ENCODE measurements at regions not wholly inside any gene's neighbourhood (a gene's known extent, or its start where the extent isn't known, plus 50 kb on each side); places are given as distances from the start of the nearest gene placed in this dataset.
"Not testable (repeated sequence)": the region's sequence is repeated elsewhere in the genome, so short reads cannot be mapped to it uniquely, and the experiment has no call there.

DNA sequence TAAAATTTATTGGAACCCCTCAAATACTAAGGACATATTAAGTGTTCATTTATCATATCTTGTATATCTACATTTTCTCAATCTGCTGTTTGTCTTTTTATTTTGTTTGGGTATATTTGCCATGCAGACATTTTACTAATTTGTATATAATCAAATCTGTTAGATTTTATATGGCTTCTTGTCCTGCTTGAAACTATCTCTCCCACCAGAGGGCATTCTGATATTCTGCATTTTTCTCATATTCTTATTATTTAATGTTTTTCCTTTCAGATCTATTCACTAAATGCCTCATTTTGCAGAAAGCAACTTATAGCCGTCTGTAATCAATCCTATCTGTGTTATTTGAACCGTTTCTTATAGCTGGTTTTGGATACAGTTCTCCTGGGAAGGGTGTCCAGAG, 745.5 kb downstream of the LRRIQ3 start:
- DNase-seq = no peak

DNA sequence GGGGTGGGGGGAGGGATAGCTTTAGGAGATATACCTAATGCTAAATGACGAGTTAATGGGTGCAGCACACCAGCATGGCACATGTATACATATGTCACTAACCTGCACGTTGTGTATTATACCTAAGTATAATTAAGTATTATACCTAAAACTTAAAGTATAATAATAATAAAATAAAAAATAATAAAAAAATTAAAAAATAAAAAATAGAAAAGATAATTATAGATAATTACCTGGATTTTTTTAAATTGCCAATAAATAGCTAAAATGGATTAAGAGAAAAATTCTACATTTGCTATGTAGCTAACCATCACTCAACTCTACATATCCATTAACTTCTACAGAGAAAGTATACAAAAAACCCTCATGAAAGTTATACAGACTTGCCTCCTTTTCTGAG, 747.3 kb downstream of the LRRIQ3 start:
- DNase-seq = not testable (repeated sequence)

DNA sequence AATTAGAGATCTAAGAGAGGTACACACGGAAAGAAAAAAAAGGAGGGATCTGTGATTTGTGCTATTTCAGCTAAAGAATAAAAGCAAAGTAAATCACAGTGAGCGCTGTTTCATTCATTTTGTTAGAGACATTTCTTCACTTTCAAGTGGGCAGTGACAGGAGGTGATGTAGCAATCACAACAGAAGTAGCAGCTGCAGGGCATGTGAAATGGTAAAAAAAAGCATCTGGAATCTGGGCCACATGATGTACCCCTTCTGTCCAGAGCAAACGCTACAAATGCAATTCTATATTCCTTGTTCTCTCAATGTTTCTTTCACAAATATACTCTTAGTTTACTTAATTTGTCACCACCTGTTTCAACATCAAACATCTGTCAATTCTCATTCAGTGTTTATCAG, 786.5 kb downstream of the LRRIQ3 start:
- no peak for DNase-seq

DNA sequence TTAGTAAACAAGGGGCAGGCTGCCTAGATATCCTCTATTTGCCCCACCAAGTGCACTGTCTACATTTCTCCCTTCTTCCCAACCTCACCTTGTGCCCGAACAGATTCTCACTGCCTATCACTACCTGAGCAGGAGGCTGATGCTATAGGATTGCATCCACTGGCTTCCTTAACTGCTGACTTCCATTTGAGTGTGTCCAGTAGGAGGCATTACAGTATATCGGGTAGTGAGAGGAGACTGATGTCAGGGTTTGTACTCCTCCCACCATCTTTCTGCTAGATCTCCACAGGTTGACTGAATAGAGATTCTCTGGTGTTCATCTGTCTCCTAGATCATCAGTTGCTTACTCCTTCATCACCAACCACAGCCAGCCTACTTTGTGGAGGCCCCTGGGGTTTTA, 796.3 kb downstream of the LRRIQ3 start:
- DNase-seq = no peak

DNA sequence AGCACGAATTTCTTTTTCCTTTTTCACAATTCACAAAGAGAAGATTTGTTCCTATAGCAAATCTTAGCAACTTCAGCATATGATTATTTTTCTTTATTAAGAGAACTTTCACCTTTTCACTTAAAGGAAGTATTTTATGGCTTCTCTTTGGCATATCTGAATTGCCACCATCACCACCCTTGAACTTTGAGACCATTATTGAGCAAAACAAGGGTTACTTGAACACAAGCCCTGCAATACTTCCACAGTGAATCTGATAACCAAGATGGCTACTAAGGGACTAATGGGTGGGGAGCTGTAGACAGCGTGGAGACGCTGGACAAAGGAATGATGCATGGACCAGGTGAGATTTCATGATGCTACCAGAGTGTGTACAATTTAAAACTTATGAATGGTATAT, 815.0 kb downstream of the LRRIQ3 start:
- DNase-seq = no peak

DNA sequence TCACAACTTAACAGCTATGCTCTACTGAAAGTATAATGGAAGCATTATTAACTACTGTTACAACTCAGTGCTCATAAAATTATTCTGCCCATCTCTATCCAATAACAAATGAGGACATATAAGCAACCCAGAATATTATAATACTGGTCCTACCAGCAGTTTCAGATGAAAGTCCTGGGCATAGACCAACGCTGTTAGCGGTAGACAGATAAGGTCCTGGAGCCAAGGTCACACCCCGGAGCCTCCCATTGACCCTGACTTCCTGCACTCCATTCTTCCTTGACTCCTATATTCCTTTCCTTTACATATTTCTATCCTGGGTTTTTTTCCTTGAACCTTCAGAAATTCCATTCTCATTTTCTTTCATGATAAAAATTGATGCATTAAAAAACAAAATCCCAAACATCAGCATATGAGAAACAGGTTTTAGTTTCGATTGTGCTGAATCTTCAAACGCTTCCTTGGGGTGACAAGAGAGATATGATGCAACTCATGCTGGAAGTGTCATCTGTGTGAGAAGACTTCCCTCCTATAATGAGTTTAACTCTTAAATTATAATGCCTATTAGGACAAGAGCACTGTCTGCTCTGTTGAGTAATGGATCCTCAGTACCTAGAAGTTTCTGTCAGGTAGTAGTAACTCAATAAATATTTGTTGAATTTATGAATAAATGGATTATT, 831.1 kb downstream of the LRRIQ3 start:
- no peak for DNase-seq

DNA sequence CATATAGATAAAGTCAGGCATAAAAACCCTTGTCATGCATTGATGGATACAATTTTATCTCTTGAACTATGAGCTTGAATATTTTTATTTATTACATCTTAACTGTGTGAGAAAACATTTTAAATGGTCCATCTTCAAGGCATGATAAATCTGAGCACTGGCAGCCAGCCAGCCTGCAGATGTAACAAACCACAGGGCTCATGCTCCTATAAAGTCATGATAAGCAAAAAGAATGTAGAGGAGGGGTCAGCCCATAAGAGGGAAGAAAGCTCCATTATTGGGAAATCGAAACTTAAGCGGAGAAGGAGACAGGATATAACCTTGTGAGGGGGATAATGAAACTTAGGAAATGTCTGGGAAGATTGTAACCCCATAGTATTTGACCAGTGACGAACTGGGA, 839.0 kb downstream of the LRRIQ3 start:
- no peak for DNase-seq

DNA sequence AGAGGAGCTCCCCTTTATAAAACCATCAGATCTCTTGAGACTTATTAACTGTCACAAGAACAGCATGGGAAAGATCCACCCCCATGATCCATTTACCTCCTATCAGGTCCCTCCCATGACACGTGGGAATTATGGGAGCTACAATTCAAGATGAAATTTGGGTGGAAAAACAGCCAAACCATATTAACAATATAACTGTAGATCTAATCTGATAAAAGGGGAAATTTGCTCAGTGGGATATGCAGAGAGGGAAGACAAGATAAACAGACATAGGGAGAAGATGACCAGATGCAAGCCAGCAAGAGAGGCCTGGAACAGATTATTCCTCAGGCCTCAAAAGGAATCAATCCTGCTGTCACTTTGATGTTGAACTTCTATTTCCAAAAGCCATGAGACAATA, 841.5 kb downstream of the LRRIQ3 start:
- no peak for DNase-seq

DNA sequence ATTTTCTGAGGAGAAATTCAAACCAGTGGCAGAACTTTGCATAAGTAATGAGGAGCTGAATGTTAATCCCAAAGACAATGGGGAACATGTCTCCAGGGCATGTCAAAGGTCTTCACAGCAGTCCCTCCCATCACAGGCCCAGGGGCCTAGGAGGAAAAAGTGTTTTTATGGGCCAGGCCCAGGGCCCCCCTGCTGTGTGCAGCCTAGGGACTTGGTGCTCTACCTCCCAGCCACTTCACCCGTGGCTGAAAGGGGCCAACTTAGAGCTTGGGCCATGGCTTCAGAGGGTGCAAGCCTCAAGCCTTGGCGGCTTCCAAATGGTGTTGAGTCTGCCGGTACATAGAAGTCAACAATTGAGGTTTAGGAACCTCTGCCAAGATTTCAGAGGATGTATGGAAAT, 854.0 kb downstream of the LRRIQ3 start:
- no peak for DNase-seq

DNA sequence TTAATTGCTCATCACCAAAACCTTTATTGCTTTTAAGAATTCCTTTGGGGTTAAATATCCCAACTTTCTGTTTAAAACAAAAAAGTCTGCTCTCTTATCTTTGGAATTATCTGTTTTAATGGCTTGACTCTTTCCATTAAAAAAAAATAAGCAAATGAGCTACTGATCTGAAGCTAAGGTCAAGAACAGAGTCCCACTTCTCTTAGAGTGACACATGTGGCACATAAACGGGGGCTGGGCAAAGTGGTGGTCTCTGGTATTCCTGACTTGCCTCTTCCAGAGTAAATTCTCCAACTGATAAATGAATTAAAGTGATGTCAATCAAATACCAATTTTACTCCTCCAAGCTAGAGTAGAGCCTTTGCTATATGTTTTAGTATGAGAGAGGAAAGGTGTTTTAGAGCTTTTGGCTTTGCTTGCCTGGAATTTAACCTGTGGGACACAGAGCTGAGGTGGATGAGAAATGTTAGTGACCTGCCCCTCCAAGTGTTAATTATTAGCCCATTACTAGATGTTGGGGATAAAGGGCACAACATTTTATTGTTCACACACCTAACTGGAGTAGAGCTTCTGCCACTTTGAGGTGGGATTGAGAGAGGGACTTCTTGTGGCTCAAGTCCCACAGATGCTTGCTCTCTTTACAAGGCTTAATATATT, 864.0 kb downstream of the LRRIQ3 start:
- no peak for DNase-seq

DNA sequence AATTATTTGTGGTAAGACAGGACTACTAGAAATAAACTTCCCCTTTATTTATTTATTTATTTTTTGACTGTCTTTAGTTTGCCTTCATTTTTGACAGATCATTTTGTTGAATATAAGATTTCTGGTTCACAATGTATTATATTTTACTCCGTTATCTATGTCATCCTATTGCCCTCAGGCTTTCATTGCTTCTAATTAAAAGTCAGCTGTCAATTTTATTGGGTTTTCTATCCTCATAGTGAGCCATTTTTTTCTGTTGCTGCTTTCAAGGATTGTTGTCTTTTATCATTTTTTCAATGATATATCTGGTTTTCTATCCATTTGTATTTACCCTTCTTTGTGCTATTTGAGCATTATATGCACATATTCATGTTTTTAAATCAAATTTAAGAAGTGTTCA, 866.2 kb downstream of the LRRIQ3 start:
- no peak for DNase-seq

DNA sequence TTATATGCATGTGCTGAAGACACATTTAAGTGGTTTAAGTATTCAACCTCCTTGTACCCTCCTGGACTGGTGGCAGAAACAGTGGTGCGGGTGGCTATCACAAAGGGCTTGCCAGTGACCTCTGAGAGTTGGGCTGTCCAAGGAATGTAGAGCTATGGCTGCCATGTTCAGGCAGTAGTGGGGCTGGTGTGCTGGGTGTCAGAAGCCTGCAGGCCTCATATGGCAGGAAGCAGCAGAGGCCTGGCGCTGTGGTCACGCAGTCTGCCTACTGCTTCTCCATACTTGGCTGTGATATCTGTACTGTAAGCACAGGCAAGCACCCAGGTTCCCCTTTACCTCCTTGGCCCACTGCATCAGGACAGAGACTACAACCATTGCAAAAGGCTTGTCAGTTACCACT, 870.0 kb downstream of the LRRIQ3 start:
- DNase-seq = no peak

DNA sequence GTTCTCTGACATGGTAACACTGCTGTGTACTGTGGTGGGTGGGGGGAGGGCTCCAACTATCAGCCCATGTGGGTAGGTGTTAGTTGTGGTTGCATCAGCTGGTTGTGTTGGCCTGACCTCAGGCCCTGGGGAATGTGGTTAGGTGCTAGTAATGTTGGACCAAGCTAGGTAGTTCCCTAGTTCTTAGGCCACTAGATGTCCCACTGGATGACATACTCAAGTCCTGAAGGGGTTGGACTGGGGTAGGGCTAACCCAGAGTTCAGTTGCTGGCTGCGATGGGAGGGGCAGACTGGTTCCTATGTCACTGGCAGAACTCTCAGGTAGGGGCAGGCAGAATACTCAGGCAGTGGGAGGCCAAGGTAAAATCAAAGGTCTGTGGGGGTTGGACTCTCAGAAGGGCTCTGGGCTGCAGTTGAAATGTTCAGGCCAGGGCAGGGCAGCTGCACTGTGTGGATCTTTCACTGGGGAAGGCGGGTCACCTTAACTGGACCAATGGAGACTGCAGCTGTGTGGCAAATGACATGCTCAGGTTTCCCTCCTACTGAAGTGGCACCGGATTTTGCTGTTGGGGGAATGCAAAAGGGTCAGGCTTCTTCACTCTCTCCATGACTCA, 870.7 kb downstream of the LRRIQ3 start:
- DNase-seq = no peak

DNA sequence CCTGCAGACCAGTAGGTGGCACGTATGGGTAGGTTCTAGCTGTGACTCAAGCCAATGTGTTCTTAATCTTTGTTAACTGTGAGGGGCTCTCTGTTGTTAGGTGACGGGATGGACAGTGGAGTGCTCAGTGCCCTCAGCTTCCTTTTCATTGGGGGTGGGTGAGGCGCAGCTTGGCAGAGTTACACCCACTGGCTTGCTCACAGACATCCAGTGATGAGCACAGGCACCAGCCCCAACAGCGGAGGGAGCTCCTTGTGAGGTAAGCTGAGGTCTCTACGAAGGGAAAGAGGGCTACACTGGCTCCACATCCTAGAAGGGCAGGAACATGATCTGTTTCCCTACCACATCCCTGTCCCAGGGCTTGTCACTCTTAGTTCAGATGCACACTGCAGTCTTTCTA, 871.3 kb downstream of the LRRIQ3 start:
- no peak for DNase-seq

DNA sequence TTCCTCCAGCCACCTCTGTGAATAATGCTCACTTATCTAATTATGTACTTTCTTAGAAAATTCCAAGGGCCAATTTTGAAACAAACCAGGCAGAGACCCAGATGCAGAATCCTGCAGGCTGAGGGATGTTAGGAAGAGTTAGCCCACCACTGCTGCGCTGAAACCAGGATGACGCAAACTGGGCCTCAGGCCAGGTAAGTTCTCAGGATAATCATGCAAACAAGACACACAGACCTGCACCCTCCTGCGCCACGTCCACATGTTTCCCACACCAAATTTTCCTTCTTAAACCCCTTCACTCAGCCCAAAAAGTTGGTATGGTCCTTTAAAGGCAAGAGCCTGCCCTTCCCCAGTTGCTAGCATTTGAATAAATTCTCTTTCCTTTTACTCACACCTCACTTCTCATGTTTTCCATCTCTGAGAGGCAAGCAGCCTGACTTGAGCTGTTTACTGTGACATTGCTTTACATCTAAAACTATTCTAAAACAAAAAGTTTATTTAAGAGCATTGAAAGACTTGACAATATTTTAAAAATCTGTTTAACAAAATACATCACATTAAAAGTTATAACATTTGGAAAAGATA, 887.1 kb downstream of the LRRIQ3 start:
- peak; percentile 2 for DNase-seq

DNA sequence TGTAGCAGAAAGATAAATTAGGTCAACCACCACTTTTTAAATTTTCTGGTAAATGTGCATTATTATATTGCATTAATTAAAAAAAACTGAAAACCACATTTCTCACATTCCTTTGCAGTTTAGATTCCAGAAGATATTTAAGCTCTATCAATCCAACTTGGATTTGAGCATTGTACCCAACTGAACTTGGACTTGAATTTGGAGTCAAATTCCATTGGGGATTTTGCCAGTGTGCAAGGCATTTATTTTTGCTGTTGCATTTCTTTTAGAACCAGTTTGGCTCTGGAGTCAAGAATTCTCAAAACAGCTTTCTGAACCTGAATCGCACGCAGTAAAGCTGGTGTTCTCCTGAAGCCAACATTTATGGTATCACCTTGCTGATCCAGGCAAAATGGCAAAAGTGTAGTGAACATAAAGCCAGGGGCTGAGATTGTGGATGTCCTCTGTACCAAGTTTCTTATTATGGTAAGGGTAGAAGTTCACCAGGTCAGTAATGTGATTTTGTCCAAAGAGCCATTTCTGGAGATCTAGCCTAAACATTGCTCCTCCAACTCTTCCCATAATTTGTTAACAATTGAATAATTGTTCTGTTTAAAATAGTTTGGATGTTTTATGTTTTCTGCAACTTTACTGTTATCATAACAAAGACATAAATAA, 890.9 kb downstream of the LRRIQ3 start:
- DNase-seq = no peak

DNA sequence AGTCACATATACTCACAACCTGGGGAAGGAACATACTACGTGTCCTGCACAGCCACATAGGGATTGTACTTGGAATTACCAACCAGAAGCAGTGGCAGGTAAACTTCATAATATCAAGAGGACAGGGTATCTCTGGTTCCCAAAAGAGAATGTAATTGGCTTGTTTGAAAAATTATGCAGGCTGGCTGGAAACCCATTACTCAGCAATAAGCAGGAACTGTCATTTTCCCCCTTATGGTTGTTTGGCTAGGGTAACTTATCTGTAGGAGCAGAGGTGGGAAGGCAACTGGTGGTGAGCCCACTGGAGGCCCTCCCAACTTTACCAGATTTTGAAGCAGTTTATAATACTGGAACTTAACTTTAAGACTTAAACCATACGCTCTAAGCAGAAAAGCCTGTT, 924.1 kb downstream of the LRRIQ3 start:
- no peak for DNase-seq

DNA sequence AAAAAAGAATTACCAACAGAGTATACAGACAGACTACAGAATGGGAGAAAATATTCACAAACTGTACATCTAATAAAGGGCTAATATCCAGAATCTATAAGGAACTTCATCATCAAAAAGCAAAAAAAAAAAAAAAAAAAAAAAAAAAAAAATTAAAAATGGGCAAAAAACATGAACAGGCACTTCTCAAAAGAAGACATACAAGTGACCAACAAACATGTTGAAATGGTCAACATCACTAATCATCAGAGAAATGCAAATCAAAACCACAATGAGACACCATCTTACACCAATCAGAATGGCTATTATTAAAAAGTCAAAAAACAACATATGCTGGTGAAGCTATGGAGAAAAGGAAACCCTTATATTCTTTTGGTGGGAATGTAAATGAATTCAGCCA, 952.8 kb downstream of the LRRIQ3 start:
- not testable (repeated sequence) for DNase-seq

DNA sequence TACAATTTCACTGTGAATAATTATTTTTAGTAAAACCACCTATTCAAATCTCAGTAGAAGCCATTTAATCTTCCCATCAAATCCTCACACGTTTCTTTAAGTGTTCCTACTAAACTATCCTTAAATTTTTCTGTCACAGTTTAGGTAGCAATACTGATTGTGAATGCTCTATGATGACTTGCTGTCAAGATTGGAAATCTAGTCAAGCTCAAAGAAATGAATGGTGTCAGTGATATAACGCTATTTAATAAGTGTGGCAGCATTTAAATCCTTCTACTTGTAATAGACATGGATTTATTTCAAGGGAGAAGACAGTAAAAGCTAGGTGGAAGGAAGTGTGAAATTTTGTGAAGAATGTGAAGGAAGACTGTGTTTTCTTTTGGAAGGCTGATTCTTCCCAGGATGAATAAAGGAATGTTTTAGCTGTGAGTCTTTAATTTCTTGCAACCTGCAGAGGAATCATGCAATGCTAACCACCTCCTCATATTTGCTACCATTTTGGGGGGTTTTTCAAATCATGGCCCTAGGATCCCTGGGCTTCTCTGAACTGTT, 936.7 kb upstream of the NEGR1 start:
- no peak for DNase-seq

DNA sequence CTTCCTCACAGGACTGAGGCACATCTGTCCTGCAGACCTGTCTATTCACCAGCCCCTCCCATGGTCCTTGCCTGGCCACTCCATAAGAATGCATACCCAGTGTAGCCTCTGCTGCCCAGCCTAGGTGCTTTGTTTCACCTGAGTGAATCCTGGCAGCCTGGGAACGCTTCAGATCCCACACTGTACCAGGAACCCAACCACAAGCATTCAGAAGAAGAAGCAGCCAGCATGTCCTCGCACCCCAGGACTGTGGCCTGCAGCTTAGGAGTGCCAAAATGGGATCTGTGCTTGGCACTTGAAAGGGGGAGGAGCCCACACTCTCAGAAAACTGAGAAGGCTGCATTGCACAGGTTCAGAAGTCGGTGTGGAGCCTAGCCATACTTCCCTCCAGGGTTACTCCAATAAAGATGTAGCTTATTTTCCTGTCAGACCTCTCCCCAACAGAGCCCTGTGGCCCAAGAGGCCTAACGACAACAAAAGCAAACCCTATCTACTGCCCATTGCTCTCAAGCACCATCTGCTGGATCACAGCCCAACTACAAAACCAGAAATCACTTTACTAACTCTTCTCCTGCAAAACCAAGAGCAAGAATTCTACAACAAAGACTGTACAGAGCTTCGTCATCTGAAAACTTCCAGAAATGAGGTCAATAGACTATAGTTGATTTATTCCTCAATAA, 923.1 kb upstream of the NEGR1 start:
- no peak for DNase-seq

DNA sequence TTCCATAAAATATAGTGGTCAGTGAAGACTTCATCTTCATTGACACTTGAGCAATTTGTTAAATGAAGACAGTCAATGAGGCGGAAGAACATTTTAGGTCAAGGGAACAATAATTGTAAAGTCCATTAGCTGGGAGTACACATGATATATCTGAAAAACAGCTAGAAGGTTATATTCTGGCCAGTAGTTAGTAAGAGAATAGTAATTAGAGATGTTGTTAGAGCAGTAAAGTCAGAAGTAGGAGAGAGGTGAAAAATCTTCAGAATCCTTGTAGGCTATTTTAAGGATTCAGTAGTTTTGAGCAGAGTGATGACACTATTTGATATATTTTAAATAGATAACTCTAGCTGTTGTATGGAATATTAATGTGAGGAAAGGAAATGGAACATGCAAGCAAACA, 915.6 kb upstream of the NEGR1 start:
- DNase-seq = no peak

DNA sequence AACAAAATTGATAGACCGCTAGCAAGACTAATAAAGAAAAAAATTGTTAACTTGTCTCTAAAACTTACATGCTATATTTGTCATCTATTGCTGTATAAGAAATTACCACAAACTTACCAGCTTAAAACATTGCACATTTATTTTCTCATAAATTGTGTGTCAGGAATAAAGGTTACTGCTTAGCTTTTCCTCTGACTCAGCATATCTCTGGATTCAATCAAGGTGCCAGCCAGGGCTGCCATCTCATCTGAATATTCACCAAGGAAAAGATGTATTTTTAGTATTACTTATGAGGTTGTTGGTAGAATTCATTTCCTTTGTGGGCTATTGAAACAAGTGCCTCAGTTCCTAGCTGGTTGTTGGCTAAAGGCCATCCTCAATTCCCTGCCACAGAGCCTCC, 912.6 kb upstream of the NEGR1 start:
- no peak for DNase-seq

DNA sequence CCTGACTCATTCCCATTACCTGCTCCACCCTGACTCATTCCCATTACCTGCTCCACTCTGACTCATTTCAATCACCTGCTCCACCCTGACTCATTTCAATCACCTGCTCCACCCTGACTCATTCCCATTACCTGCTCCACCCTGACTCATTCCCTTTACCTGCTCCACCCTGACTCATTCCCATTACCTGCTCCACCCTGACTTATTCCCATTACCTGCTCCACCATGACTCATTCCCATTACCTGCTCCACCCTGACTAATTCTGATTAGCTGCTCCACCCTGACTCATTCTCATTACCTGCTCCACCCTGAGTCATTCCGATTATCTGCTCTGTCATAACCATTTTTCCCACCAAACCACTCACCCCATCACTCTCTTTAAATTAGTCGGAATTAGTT, 901.2 kb upstream of the NEGR1 start:
- not testable (repeated sequence) for DNase-seq
